Ureter (tissue), 1 donor: ENCODE measurements at regions not wholly inside any gene's neighbourhood (a gene's known extent, or its start where the extent isn't known, plus 50 kb on each side); places are given as distances from the start of the nearest gene placed in this dataset.

ENCODE experiments used
- DNase-seq: peaks from one replicate; pipeline ENCODE4 v3.0.0-alpha.2; 2020; ENCODE audit warnings: low spot score
- donor health status: DM: yes; HTN: yes; CAD: no.

GRCh38 chr2:237150186-237150585 lies 64.5 kb downstream of the COPS8 start:
- DNase-seq, result peak; percentile 29

GRCh38 chr2:237150831-237151375 lies 65.2 kb downstream of the COPS8 start:
- DNase-seq, result peak; percentile 34

- peak; percentile 5 for DNase-seq
Measured at GRCh38 chr2:237152361-237152760, 66.7 kb downstream of the COPS8 start.

GRCh38 chr2:237153181-237153580 lies 67.5 kb downstream of the COPS8 start:
- DNase-seq, result peak; percentile 34

- peak; percentile 44 for DNase-seq
Measured at GRCh38 chr2:237154082-237154638, 68.5 kb downstream of the COPS8 start.

GRCh38 chr2:237154884-237155851 lies 69.5 kb downstream of the COPS8 start:
- DNase-seq, result peak; percentile 28

GRCh38 chr2:237156031-237156856 lies 70.6 kb downstream of the COPS8 start:
- peak; percentile 48 for DNase-seq

- peak; percentile 43 for DNase-seq
Measured at GRCh38 chr2:237156857-237157779, 71.4 kb downstream of the COPS8 start.

- no peak for DNase-seq
Measured at GRCh38 chr2:237157780-237158102, 72.1 kb downstream of the COPS8 start.

GRCh38 chr2:237158194-237158593 lies 72.5 kb downstream of the COPS8 start:
- DNase-seq, result no peak

GRCh38 chr2:237159006-237159911 lies 73.6 kb downstream of the COPS8 start:
- DNase-seq, result peak; percentile 32

- peak; percentile 32 for DNase-seq
Measured at GRCh38 chr2:237160271-237160919, 74.7 kb downstream of the COPS8 start.

GRCh38 chr2:237161189-237161588 lies 75.5 kb downstream of the COPS8 start:
- DNase-seq, result no peak

GRCh38 chr2:237162959-237163358 lies 77.3 kb downstream of the COPS8 start:
- DNase-seq, result no peak

- DNase-seq, result no peak
Measured at GRCh38 chr2:237164474-237165042, 78.9 kb downstream of the COPS8 start.

GRCh38 chr2:237165405-237166276 lies 80.0 kb downstream of the COPS8 start:
- DNase-seq, result no peak

GRCh38 chr2:237167038-237167437 lies 81.3 kb downstream of the COPS8 start:
- no peak for DNase-seq

- DNase-seq, result no peak
Measured at GRCh38 chr2:237167934-237168333, 82.2 kb downstream of the COPS8 start.
